ENCODE measurements at regions not wholly inside any gene's neighbourhood (a gene's known extent, or its start where the extent isn't known, plus 50 kb on each side); places are given as distances from the start of the nearest gene placed in this dataset.

DNA sequence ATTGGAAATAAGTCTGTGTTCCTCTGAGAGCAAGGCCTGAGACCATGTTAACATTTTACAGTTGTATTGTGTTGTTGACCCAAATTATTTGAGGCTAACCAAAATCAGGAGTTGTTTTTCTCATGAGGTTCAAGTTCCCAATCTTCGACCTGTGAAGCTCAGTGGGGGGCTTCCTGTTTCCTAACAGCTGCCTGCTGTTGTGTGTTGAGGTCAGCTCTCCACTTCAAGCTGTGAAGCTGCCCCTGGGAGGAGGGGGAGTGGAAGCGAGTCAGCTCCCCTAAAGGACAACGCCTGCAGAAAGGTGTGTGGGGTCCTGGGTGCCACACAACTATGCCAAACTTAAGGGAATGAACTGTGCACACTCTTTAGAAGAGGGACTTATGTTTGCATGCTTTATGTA lies 295.5 kb downstream of the IRX1 start:
- no peak for FAIRE-seq

DNA sequence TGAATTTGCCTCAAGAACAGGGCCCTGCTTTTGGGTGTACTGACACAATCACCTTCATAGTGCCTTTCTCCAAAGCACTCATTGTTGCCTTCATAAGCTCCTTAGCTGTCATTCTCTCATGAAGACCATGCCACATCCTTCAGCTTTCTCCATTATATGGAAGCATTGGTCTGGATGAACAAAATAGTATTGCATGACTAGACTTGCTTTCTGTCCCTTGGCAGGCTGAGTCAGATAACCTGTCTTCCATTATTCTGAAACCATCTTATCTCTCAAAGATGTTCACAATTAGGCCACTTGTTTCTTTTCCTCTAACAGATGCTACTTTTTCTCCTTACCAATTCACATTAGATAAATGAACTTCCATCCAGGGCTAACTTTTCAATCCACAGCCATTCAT lies 297.9 kb downstream of the IRX1 start:
- FAIRE-seq, result no peak

DNA sequence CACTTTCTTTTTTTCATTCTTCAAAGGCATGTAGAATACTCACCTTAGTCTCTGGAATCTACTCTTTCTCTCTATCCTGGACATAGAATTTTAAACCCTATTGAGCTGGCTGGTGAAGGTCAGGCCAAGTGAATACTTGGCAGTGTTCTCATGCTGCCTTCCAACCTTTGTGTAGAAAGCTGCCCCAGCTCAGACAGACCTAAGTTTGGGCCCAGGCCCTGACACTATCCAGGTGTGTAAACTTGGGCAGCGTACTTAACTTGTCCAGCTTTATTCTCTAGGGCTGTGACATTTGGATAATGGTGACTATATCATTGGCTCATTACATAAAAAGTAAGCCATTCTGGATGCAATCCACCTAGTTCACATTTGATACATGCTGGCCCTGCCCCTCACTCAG lies 298.3 kb downstream of the IRX1 start:
- no peak for FAIRE-seq

DNA sequence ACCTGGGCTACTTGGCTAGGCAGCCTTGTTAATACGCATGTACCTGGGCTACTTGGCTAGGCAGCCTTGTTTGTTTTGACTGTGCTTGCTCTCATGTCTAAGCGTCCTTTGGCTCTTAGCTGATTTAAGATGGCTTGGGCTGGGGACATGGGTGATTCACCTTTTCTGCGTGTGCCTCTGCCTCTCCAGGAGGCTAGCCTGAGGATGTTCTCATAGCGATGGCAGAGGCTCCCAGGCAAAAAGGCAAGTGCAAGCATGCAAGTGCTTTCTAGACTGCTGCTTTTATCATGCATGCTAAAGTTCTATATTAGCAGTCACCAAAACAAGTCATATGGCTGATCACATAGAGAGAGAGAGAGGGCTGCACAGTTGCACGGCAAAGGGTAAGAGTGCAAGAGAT lies 300.5 kb downstream of the IRX1 start:
- no peak for FAIRE-seq

DNA sequence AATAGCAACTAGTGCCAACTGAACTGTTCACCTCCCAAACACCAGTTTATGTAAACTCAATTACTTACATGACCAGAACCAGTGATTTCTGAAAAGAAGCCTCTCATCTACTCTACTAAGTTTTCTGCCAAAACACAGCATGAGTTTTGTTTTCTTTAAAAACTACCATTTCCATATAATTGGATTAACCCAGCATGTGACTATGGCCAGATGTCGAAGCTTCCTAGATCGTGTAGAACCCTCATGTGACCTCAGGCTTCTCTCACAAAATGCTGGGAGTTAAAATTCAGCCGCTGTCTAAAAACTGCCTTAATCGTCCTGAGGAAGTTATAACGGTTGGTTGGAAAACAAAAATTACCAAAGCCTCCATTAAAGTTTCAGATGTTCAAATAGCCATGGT lies 303.5 kb downstream of the IRX1 start:
- FAIRE-seq, result no peak

DNA sequence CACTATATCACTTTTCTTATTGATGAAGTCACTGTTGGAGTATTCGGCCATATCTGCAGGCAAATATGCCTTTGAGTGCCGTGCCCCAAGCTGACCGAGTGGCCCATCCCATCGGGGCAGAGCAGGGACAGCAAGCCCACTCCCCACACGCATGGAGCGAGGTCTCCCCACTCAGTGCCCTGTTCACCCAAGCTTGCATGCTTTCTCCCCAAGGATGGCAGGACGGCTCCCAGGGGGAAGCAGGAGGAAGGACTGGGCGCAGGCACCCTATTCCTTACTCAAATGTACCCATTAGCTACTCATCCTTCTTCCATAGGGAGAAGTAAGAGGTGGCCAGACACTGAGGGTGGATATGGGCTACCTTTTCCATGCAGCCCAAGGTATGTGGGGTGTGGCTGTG lies 309.0 kb downstream of the IRX1 start:
- FAIRE-seq, result no peak

DNA sequence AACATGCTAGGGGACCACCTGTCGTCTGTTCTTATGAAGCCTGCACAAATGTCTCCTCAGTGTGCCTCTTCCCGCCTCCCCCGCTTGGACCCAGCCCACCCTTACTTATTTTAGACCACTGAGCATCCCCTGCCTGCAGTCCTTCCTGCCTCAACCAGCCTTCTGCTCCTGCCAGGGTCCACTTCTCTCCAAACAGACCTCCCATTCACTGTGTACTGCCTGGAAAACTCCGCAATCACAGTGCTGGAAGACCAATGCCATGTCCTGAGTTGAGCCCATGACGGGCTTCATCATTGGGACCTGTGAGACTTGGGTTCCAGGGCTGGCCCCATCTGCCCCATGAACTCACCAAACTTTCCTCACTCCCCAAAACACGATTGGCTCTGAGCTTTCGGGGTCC lies 309.4 kb downstream of the IRX1 start:
- FAIRE-seq, result no peak

DNA sequence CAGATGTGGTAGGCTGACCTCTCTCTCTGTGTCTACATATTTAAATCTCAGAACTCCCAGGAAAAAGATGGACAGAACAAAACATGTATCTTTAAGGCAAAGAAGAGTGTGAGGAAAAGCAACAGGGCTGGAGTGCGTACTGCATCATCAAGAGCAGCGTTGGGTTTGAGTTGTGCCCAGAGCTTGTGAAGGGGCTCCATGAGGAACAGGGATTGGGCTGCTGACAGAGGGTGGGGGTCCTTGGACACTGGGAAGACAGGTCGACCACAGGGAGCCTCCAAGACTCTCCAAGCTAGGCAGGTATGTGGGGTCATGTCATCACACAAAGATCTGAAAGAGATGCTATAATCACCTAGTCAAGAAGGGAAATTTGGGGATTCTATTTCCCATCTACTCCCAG lies 309.9 kb downstream of the IRX1 start:
- FAIRE-seq, result no peak

DNA sequence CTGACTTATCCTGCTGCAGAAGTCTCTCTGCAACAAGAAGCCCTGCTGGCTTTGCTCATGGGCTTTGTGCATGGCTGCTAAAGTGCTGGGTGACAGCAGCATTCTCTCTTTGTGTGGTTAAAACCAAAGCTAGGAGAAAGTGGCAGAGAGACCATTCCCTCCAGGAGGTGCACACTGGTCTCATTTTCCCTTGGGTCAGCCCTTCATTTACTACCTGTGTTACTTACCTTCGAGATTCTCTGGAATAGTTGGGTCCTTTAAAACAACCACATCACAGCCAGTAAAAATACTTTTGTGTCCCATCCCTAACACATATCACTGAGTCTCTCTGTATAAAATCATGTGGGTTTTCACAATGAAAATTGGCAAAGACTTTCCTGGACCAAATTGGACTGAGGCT lies 315.5 kb downstream of the IRX1 start:
- FAIRE-seq, result no peak

DNA sequence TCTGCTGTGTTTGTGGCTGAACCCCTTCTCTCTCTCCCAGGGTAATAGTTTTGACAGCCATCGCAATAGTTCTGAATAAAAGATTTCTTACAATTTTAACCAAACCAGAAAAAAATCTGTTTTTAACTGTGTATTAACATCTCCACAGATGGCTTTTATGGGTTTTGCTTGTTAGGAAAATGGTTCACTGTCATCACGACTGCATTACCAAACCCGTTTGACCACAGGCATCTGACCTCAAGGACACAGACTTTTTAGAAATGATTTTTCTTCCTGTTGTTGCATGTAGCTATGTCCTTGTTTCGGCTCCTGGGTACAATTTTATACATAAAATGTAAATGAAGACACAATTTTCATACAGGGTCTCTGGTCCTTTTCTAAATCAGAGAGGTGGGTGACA lies 316.1 kb downstream of the IRX1 start:
- FAIRE-seq, result no peak

DNA sequence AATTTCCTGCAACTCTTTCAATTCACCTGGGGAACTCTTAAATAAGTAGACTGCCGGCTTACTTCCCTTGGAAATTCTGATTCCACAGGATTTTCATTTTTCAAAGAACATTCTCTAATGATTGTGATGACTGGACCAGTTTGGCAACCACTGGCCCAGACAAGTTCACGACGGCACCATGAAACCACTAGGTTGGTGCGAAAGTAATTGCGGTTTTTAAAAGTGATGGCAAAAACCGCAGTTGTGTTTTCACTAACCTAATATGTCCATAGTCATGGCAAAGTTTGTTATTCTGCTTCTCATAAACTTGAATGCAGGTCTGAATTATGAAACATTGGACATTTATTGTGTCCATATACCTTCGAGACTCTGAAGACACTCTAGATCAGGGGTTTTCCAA lies 317.2 kb downstream of the IRX1 start:
- no peak for FAIRE-seq

DNA sequence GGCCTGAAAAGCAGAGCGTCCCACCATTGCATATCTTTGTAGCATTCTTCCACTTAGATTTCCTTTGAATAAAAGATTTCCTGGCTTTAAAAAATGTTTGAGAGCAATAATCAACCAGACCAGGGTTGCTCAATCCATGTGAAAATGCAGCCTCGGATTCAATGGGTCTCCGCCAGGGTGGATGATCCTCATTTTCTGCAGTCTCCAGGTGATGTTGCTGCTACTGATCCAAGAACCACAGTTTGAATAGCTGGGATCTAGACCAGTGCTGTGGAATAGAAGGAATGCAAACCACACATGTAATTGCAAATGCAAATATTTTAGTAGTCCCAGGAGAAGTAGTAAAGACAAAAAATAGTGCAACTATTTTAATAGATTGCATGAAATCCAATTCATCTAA lies 317.6 kb downstream of the IRX1 start:
- no peak for FAIRE-seq

DNA sequence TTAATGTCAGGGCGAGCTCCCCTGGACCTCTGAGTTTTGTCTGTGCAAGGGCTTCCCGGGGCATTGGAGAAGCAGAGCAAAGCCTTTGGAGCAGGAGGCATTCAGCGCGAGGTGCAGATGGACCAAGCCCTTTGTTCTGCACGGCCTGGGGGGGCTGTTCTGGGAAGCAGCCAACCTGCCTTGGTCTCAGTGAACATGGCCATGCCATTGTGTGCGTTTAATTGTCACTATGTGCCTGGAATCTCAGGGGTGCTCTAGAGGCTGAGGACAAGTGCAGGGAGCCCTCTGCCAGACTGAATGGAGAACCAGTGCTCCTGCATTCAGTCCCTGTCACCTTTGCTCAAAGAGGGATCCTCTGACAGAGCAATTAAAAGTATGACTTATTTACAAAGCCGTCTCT lies 329.4 kb downstream of the IRX1 start:
- FAIRE-seq, result no peak

DNA sequence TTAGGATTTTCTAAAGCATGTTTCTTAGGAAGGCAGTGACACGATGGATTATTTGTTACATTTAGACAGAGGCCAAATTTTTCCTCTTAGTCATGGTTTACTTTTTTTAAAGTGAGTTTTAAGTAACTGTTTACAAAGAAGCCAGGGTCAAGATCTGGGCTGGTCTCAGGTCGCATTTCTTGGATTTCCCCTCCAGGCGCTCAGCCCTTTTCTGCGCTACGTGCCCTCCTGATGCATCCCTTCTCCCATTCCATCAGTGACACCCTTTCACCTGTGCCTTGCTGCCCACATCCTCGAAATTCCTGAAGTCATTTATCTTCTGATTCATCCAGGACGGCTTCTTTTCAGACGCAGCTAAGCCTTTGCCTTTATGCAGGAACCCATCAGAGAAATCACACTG lies 330.3 kb downstream of the IRX1 start:
- no peak for FAIRE-seq

DNA sequence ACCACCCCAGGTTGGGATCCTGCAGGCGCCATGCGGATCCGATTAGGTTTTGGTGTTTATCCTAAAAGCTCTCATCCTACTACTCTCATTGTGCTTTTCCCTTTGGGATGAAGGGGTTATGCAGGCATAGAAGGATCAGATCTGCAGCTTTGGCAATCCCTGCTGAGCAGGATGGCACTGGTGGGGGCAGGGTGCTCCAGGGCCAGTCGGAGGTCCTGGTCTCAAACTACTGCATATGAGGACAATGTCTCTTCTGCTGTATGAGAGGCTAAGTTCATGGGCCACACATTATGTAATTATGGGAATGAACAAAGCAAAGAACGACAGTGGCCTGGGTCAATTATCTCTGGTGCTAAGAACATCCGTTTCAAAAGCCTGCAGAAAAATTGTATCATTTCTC lies 334.2 kb downstream of the IRX1 start:
- no peak for FAIRE-seq

DNA sequence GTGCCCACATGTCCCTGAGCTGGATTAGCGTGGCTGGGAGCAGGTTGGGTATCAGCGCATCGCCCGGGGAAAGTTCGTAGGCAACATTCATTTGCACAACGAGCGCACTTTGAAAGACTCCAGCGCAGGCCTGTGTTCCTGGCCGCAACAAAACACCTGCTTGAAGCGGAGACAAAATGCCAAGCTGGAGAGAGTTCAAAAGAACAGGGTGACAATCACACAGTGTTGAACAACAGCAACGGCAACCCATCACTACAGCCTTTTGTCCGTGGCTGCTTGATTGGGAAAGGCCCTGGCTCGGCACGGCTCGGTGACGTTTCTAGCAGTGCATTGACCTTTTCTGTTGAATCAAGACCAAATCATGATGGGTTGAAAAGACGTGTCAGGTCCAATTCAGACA lies 336.3 kb downstream of the IRX1 start:
- no peak for FAIRE-seq

DNA sequence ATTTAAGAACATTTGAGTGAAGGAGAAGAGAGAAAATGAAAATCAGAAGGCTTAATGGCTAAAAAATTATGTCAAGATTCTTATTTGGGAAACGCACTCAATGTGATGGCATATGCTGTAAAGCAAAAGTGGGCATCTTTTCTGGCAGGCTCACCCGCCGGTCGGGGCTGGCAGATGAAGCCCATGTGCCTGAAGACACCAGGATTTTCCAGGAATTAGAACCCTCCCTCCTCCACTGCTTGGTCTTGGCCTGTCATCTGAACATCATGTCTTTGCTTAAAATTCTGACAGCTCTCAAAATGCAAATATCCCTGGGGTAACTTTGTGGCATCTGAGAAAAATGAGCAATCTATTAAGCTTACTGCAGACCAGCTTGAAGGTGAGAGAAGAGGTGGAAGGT lies 337.9 kb downstream of the IRX1 start:
- FAIRE-seq, result no peak

DNA sequence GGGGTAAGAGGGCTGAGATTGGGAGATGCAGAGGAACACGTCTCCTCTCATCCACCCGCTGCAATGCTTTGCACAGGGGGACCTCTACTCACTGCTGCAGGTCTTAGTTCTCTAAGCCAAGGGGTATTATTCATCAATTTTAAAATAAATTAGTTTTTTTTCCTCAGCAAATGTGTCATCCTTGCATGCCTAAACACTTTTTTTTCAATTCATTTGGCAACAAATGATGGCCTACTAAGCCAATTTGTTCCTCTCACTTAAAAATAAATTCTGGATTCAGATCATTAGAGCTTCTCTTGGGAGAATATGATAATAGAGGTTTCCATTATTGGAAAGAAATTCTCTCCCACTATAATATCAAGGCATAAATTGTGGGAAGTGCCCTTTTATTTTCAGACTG lies 338.3 kb downstream of the IRX1 start:
- FAIRE-seq, result no peak

DNA sequence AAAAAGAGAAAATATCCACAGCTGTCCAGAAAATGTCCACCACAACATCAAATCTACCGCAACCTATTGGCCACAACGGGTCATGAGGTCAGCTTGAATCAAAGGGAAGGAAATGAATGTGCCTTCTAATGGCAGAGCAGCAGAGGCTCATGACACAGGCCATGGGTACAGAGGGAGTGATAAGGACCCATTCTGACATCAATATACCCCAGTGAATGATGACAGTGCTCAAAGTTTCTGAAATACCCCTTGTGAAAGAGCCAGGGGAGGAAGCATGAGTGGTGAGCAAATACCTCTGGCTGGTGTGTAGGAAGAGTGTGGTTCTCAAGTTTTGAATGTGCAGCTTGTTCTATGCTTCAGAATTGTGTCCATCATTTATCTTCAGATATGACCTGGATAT lies 348.2 kb downstream of the IRX1 start:
- FAIRE-seq, result no peak

DNA sequence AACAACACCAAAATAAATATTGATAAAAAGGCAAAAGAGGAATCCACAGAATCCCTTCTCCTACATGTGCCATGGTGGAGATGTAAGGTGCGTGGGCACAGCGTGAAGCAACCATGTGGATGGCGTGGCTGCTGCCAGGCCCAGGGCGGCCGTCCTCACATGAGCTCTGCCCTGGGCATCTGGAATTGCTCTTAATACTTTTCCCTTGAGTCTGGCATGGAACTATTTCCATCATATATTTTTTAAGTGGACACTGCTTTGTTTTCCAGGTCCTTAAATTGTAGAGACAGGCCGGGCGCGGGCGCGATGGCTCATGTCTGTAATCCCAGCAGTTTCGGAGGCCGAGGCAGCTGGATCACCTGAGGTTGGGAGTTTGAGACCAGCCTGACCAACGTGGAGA lies 349.3 kb downstream of the IRX1 start:
- FAIRE-seq, result no peak

DNA sequence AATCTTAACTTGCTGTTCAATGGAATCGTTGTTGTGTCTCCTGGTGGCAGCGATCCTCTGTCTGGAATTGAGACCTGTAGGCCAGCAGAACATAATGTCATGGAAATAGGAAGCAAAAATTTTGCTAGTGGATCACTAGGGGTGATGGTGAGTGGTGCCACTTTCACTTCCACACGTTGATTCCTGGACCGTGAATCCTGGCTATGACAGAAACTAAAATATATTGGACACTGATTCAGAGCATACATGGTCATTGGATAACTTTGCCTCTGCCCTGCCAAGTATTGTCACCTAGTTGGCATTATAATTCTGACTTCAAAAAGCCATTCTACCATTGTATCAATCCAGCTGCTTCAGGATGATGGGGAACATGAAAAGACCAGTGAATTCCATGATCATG lies 353.2 kb downstream of the IRX1 start:
- FAIRE-seq, result no peak

DNA sequence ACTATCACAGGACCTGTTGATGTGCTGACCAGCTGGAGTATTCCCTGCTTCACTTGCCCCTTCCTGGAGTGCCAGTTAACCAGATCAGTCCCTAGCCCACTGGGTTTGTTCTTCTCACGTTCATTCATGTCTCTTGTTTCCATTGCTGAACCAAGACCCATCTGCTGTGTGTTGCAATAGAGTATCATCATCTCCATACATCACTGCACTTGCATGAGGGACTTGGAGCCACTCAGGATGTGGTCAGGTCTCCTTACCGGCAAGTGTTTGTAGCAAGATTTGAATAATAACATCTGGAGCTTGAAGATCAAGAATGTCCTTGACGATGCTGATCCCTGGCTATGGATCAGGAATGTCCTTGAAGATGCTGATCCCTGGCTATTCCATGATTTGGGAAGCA lies 358.6 kb downstream of the IRX1 start:
- no peak for FAIRE-seq

DNA sequence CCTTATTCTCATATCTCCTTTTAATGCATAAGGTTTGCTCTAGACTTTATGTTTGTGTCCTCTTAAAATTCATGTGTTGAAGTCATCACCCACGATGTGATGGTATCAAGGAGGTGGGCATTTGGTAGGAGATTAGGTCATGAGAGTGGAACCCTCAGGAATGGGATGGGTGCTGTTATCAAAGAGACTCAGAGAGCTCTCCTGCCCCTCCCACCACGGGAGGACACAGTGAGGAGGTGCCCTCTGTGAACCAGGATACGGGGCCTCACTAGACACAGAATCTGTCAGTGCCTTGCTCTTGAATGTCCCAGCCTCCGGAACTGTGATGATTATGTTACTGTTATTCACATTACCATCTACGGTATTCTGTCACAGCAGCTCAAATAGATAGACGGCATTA lies 359.0 kb downstream of the IRX1 start:
- FAIRE-seq, result no peak

DNA sequence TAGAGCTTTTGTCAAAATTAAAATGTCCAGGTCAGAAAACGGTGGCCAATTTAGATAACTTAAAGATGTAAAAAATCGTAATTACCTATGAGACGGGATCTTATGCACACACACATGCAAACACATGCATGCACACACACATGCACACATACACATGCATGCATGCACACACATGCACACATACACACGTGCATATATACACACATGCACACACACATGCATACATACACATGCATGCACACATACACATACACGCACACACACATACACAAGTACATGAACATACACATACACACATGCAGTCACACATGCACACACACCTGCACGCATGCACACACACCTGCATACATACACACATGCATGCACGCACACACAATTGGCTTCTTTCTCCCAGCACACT lies 362.0 kb downstream of the IRX1 start:
- FAIRE-seq, result no peak

DNA sequence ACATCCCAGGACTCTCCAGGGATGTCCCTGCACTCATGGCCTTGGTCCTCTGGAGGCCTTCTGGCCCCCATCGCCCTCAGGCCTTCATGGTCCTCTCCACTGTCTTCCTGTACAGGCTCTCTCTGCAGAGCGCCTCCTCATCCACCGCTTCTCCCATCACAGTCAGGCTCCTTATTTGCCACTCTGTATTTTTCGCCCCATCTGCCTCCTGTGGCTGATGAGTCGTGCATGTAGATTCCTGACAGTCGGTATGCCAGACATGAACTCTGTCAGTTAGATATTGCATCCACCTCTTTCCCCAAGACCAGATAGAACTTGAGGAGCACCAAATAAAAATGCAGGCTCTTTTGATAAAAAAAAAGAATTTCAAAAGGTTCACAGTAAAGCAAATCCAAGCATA lies 362.8 kb downstream of the IRX1 start:
- FAIRE-seq, result no peak

DNA sequence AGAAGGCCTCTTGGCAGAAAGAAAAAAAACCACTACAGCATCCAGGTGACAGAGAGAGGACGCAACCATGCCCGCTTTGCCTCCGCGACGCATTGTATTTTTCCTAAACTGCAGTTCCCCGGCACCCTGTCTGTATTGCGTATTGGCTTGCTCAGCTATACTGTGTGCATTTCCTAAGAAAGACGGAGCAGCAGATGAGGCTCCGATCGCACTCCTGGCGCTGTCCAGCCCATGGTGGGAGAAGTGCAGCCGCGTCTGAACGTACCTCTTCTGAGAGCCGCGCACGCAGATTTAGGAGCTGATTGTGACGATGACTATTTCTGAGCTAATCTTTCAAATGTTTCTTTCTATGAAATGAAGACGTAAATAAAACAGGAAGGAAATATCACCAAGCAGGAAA lies 366.5 kb downstream of the IRX1 start:
- FAIRE-seq, result no peak
